ENCODE measurements at regions not wholly inside any gene's neighbourhood (a gene's known extent, or its start where the extent isn't known, plus 50 kb on each side); places are given as distances from the start of the nearest gene placed in this dataset.

GRCh38 chr3:30344288-30344687, 262.1 kb upstream of the TGFBR2 start:
- H3K9me3 ChIP-seq = no peaks in the 10 kb centered on the region
- WGBS, 5 donors = 91 to 97% (median 94%) methylated on average over 1 of the region's 1 CpG
- H3K27me3 ChIP-seq = no peaks in the 10 kb centered on the region
- TF ChIP-seq POLR2A (IDR thresholded peaks at IDR 0.05) (no peak), EP300 (IDR thresholded peaks at IDR 0.05) (no peak), CTCF (IDR thresholded peaks at IDR 0.05) (no peak), POLR2AphosphoS5 (IDR thresholded peaks at IDR 0.05) (no peak)
- peak overlapping the region in 1 of 5 donors; percentile 30 for H3K27ac ChIP-seq
- peak in 1 of 2 donors; percentile 35 for DNase-seq
- intact Hi-C loops (cut with DNase I; ENCODE audit: low total_unique reads) = no loop called here
- H3K4me3 ChIP-seq = no peak overlapping the region
- peaks cover 0 to 22% (median 16%) of the 10 kb centered on the region in 4 donors for H3K4me1 ChIP-seq
- no peaks in the 10 kb centered on the region for H3K36me3 ChIP-seq

- Histone ChIP-seq H3K4me3 (no peak overlapping the region), H3K4me1 (peaks cover 0 to 29% (median 17%) of the 10 kb centered on the region in 4 donors), H3K27ac (no peak overlapping the region), H3K36me3 (no peaks in the 10 kb centered on the region), H3K27me3 (no peaks in the 10 kb centered on the region), H3K9me3 (no peaks in the 10 kb centered on the region)
- intact Hi-C loops (cut with DNase I; ENCODE audit: low total_unique reads) = no loop called here
- TF ChIP-seq POLR2AphosphoS5 (IDR thresholded peaks at IDR 0.05) (no peak), CTCF (IDR thresholded peaks at IDR 0.05) (no peak)
- no peak for DNase-seq
Observed at GRCh38 chr3:30346933-30347320, 259.5 kb upstream of the TGFBR2 start.

- Histone ChIP-seq H3K36me3 (no peaks in the 10 kb centered on the region), H3K4me3 (no peak overlapping the region), H3K27ac (peak overlapping the region in 1 of 5 donors; percentile 2), H3K9me3 (no peaks in the 10 kb centered on the region), H3K4me1 (peaks cover 0 to 23% (median 10%) of the 10 kb centered on the region in 4 donors), H3K27me3 (no peaks in the 10 kb centered on the region)
- intact Hi-C loops (cut with DNase I; ENCODE audit: low total_unique reads) = no loop called here
- 54 to 90% (median 72%) methylated on average over 1 of the region's 1 CpG for WGBS, 5 donors
- TF ChIP-seq CTCF (IDR thresholded peaks at IDR 0.05) = no peak
- no peak for TF ChIP-seq EP300 (IDR thresholded peaks at IDR 0.05)
- DNase-seq = no peak
Observed at GRCh38 chr3:30347679-30348216, 258.7 kb upstream of the TGFBR2 start.

- Histone ChIP-seq H3K4me3 (no peak overlapping the region), H3K36me3 (no peaks in the 10 kb centered on the region), H3K9me3 (no peaks in the 10 kb centered on the region), H3K27ac (no peak overlapping the region), H3K4me1 (peaks cover 0 to 28% (median 11%) of the 10 kb centered on the region in 4 donors), H3K27me3 (no peaks in the 10 kb centered on the region)
- DNase-seq = no peak
- TF ChIP-seq CTCF (IDR thresholded peaks at IDR 0.05) (no peak), POLR2AphosphoS5 (IDR thresholded peaks at IDR 0.05) (no peak)
- 62 to 80% (median 70%) methylated on average over 3 of the region's 3 CpGs for WGBS, 5 donors
- intact Hi-C loops (cut with DNase I; ENCODE audit: low total_unique reads) = no loop called here
Observed at GRCh38 chr3:30349507-30349906, 256.9 kb upstream of the TGFBR2 start.
